Skeletal muscle tissue (tissue), 3 donors: ENCODE measurements at regions not wholly inside any gene's neighbourhood (a gene's known extent, or its start where the extent isn't known, plus 50 kb on each side); places are given as distances from the start of the nearest gene placed in this dataset.

Source experiments
- H3K27ac ChIP-seq: one replicate; pipeline ENCODE4 v1.7.0; 2013; ENCODE audit warnings: mild to moderate bottlenecking, low read depth, low read length, inconsistent platforms
- H3K27me3 ChIP-seq, 3 donors: one replicate each; pipeline ENCODE4 v1.7.0; 2013; ENCODE audit warnings: low read length in 3 of 3; ENCODE audit not compliant: control insufficient read depth in 3 of 3, insufficient read depth in 3 of 3
- H3K36me3 ChIP-seq, 3 donors: one replicate each; pipeline ENCODE4 v1.7.0; 2013; ENCODE audit warnings: low read length in 3 of 3; ENCODE audit not compliant: control insufficient read depth in 3 of 3, insufficient read depth in 3 of 3
- H3K4me1 ChIP-seq, 3 donors: one replicate each; pipeline ENCODE4 v1.7.0; 2013; ENCODE audit warnings: low read length in 3 of 3, mild to moderate bottlenecking in 3 of 3; ENCODE audit not compliant: control insufficient read depth in 3 of 3, insufficient read depth in 3 of 3
- H3K4me3 ChIP-seq, 3 donors: one replicate each; pipeline ENCODE4 v1.7.0; 2013; ENCODE audit warnings: low read length in 3 of 3
- H3K9ac ChIP-seq, 3 donors: one replicate each; pipeline ENCODE4 v1.7.0; 2013; ENCODE audit warnings: low read length in 3 of 3, mild to moderate bottlenecking in 3 of 3, moderate library complexity in 2 of 3, low read depth in 1 of 3
- H3K9me3 ChIP-seq, 3 donors: one replicate each; pipeline ENCODE4 v1.7.0; 2013; ENCODE audit warnings: low read length in 3 of 3; ENCODE audit not compliant: control insufficient read depth in 3 of 3
- donor health status: Osteomylitis.

DNA sequence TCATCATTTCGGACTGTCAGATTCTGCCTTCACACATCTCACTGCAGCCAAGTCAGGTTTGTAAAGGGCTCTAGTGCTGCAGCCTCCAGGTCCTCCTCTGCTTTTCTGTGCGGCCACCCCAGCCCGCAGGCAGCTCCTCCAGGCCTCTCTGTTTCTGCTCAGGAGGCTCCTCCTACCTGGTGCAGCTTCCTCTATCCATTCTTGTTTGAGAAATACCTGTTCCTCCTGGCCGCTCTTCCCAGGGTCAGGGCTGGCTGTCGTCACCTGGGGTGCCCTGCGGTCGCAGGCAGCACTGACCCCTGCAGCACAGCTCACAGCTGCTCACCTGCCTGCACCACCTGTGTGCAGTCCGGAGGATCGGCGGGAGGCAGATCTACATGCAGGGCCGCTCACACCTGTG is 387.7 kb upstream of the IRX4 start:
- no peak overlapping the region for H3K27ac ChIP-seq
- no peaks in the 10 kb centered on the region for H3K9me3 ChIP-seq
- H3K4me1 ChIP-seq: no peaks in the 10 kb centered on the region
- H3K27me3 ChIP-seq: peaks cover 0 to 12% (median 0%) of the 10 kb centered on the region in 3 donors
- no peak overlapping the region for H3K9ac ChIP-seq
- no peaks in the 10 kb centered on the region for H3K36me3 ChIP-seq
- no peak overlapping the region for H3K4me3 ChIP-seq

- H3K9ac ChIP-seq: no peak overlapping the region
- H3K27me3 ChIP-seq: peaks cover 0 to 12% (median 0%) of the 10 kb centered on the region in 3 donors
- H3K36me3 ChIP-seq: no peaks in the 10 kb centered on the region
- H3K27ac ChIP-seq: no peak overlapping the region
- H3K9me3 ChIP-seq: no peaks in the 10 kb centered on the region
- H3K4me3 ChIP-seq: no peak overlapping the region
- no peaks in the 10 kb centered on the region for H3K4me1 ChIP-seq
These were observed 386.9 kb upstream of the IRX4 start for GRCh38 chr5:2269656-2270055.

- Histone ChIP-seq H3K27ac (no peak overlapping the region), H3K27me3 (peaks cover 0 to 12% (median 0%) of the 10 kb centered on the region in 3 donors)
These were observed 385.3 kb upstream of the IRX4 start for GRCh38 chr5:2267991-2268390.

GRCh38 chr5:2266641-2267240 is 384.0 kb upstream of the IRX4 start:
- peaks cover 0 to 14% (median 0%) of the 10 kb centered on the region in 3 donors for H3K27me3 ChIP-seq
- no peak overlapping the region for H3K9ac ChIP-seq
- H3K9me3 ChIP-seq: peaks cover 0 to 5% (median 0%) of the 10 kb centered on the region in 3 donors
- no peaks in the 10 kb centered on the region for H3K36me3 ChIP-seq
- no peak overlapping the region for H3K4me3 ChIP-seq
- no peak overlapping the region for H3K27ac ChIP-seq
- H3K4me1 ChIP-seq: no peaks in the 10 kb centered on the region

More at GRCh38 chr5:2267991-2268390, 385.3 kb upstream of the IRX4 start:
- no peak overlapping the region for H3K9ac ChIP-seq
- H3K4me1 ChIP-seq: no peaks in the 10 kb centered on the region
- H3K9me3 ChIP-seq: peaks cover 0 to 3% (median 0%) of the 10 kb centered on the region in 3 donors
- no peaks in the 10 kb centered on the region for H3K36me3 ChIP-seq
- no peak overlapping the region for H3K4me3 ChIP-seq

DNA sequence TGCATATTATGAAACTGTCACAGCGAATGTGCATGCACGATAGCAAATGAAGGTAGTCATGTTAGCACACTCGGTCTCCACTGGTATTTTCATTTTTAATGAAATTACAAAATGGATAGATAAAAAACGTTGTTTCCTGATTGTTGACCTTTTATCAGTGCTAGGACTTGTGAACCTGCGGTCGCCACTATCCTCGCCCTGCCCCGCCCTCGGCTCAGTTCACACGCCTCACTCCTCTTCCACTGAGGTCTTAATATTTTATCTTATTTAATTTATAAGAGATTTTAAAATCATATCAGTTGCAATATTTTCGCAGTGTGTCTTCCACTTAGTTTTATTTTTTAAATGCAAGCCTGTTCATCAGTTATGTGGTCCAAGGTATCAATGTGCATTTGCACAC is 382.6 kb upstream of the IRX4 start:
- H3K9ac ChIP-seq: no peak overlapping the region
- H3K4me3 ChIP-seq: no peak overlapping the region
- no peaks in the 10 kb centered on the region for H3K36me3 ChIP-seq
- H3K27ac ChIP-seq: no peak overlapping the region
- peaks cover 0 to 6% (median 0%) of the 10 kb centered on the region in 3 donors for H3K27me3 ChIP-seq
- H3K9me3 ChIP-seq: peaks cover 0 to 6% (median 0%) of the 10 kb centered on the region in 3 donors
- no peaks in the 10 kb centered on the region for H3K4me1 ChIP-seq

- no peaks in the 10 kb centered on the region for H3K36me3 ChIP-seq
- H3K27ac ChIP-seq: no peak overlapping the region
- H3K9ac ChIP-seq: no peak overlapping the region
- H3K27me3 ChIP-seq: peaks cover 0 to 2% (median 0%) of the 10 kb centered on the region in 3 donors
- H3K9me3 ChIP-seq: peaks cover 0 to 6% (median 0%) of the 10 kb centered on the region in 3 donors
- no peak overlapping the region for H3K4me3 ChIP-seq
- H3K4me1 ChIP-seq: no peaks in the 10 kb centered on the region
These were observed 381.0 kb upstream of the IRX4 start for GRCh38 chr5:2263763-2264162.

DNA sequence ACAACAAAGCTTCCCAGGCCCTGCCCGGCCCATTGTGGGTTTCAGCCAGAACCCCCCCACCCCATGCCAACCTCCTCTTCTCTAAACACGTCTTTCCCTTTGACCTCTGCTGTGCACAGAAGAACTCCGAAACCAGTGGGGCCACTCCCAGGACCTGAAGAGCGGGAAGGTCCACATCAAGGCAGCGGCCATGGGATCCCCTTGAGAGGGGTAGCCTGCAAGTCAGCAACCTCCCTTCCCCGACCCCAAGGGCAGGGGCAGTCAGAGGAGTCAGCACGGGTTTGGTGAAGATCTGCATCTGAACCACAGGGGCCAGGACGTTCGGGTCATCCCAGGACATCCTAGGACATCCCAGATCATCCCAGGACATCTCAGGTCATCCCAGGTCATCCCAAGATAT is 379.9 kb upstream of the IRX4 start:
- Histone ChIP-seq H3K4me1 (no peaks in the 10 kb centered on the region), H3K9me3 (peaks cover 0 to 6% (median 0%) of the 10 kb centered on the region in 3 donors), H3K4me3 (no peak overlapping the region), H3K36me3 (no peaks in the 10 kb centered on the region), H3K27ac (no peak overlapping the region), H3K9ac (no peak overlapping the region), H3K27me3 (peaks cover 0 to 2% (median 0%) of the 10 kb centered on the region in 3 donors)

GRCh38 chr5:2261004-2261703 is 378.4 kb upstream of the IRX4 start:
- Histone ChIP-seq H3K4me1 (no peaks in the 10 kb centered on the region), H3K4me3 (no peak overlapping the region), H3K27ac (no peak overlapping the region), H3K9me3 (peaks cover 0 to 6% (median 0%) of the 10 kb centered on the region in 3 donors), H3K36me3 (no peaks in the 10 kb centered on the region), H3K27me3 (peaks cover 0 to 4% (median 3%) of the 10 kb centered on the region in 3 donors), H3K9ac (no peak overlapping the region)

DNA sequence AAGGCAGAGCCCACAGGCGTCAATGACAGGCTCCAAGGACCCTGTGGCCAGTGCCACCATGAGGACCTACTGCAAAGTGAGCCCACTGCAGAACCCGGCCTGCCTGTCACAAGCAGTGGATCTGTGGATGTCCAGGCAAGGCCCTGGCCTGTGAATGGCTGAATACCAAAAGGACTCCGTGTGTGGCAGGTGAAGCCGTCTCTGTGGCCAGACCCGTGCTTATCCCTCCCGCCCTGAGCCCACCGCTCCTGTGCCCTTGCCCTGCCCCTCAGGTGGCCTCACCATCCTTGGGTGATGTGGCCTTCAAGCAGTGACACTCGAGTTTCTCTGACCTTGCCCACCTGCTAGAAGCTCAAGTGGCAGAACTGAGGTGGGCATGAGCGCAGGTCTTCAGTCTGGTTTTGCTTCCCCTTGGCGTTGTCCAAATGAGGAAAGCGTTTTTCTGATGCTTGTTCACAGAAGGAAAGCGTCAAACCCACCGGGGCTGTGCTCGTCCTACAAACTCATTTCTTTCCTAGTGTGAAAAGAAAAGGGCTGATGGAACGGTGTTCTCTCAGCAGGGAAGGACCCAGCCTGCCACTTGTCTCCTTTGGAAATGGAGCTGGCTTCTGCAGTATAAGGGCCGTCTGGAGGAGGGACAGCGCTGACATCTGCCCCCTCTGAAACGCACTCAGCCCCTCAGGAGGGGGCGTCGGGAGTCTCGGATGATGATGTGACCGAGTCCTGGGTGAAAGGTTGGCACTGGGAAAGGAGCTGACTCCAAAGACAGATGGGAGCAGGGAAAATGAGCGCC is 377.7 kb upstream of the IRX4 start:
- no peaks in the 10 kb centered on the region for H3K36me3 ChIP-seq
- no peaks in the 10 kb centered on the region for H3K4me1 ChIP-seq
- no peak overlapping the region for H3K4me3 ChIP-seq
- H3K9ac ChIP-seq: no peak overlapping the region
- peaks cover 0 to 6% (median 0%) of the 10 kb centered on the region in 3 donors for H3K9me3 ChIP-seq
- H3K27ac ChIP-seq: no peak overlapping the region
- H3K27me3 ChIP-seq: peaks cover 0 to 6% (median 4%) of the 10 kb centered on the region in 3 donors
